ENCODE measurements at regions not wholly inside any gene's neighbourhood (a gene's known extent, or its start where the extent isn't known, plus 50 kb on each side); places are given as distances from the start of the nearest gene placed in this dataset.

GRCh38 chr7:26487780-26488515 lies 196.3 kb downstream of the SNX10 start:
- intact Hi-C loops (cut with micrococcal nuclease): no loop called here

GRCh38 chr7:26489391-26489790 lies 197.7 kb downstream of the SNX10 start:
- intact Hi-C loops (cut with micrococcal nuclease): no loop called here

- intact Hi-C loops (cut with micrococcal nuclease): no loop called here
Measured at GRCh38 chr7:26489906-26490639, 198.4 kb downstream of the SNX10 start.

- intact Hi-C loops (cut with micrococcal nuclease): no loop called here
Measured at GRCh38 chr7:26490640-26491624, 199.3 kb downstream of the SNX10 start.

- intact Hi-C loops (cut with micrococcal nuclease): no loop called here
Measured at GRCh38 chr7:26492816-26493215, 201.2 kb downstream of the SNX10 start.

GRCh38 chr7:26493737-26494428 lies 202.2 kb downstream of the SNX10 start:
- intact Hi-C loops (cut with micrococcal nuclease): no loop called here

- intact Hi-C loops (cut with micrococcal nuclease): no loop called here
Measured at GRCh38 chr7:26495569-26495968, 203.9 kb downstream of the SNX10 start.

- intact Hi-C loops (cut with micrococcal nuclease): no loop called here
Measured at GRCh38 chr7:26497801-26498596, 206.3 kb downstream of the SNX10 start.

GRCh38 chr7:26499315-26499897 lies 207.7 kb downstream of the SNX10 start:
- intact Hi-C loops (cut with micrococcal nuclease): no loop called here

- intact Hi-C loops (cut with micrococcal nuclease): loop anchor here (1.0 to 5.0 kb wide), 5 partner anchors 124 to 608 kb away; no protein-coding TSS in a partner anchor
Measured at GRCh38 chr7:26500749-26501352, 209.2 kb downstream of the SNX10 start.

- intact Hi-C loops (cut with micrococcal nuclease): loop anchor here (5.0 kb wide), 1 partner anchor 427 kb away; no protein-coding TSS in a partner anchor
Measured at GRCh38 chr7:26504411-26505120, 212.9 kb downstream of the SNX10 start.

GRCh38 chr7:26506196-26506595 lies 214.5 kb downstream of the SNX10 start:
- intact Hi-C loops (cut with micrococcal nuclease): no loop called here

- intact Hi-C loops (cut with micrococcal nuclease): no loop called here
Measured at GRCh38 chr7:26507108-26507987, 215.7 kb downstream of the SNX10 start.

- intact Hi-C loops (cut with micrococcal nuclease): no loop called here
Measured at GRCh38 chr7:26508481-26508880, 216.8 kb downstream of the SNX10 start.

GRCh38 chr7:26508917-26509316 lies 217.3 kb downstream of the SNX10 start:
- intact Hi-C loops (cut with micrococcal nuclease): no loop called here

- intact Hi-C loops (cut with micrococcal nuclease): no loop called here
Measured at GRCh38 chr7:26510231-26510957, 218.7 kb downstream of the SNX10 start.

- intact Hi-C loops (cut with micrococcal nuclease): no loop called here
Measured at GRCh38 chr7:26511866-26512265, 220.2 kb downstream of the SNX10 start.

Data from T-helper 1 cell treated with Interleukin-12 subunit alpha and Interleukin-12 subunit beta and Interleukin-4 antibody, amounts not matched to agents 30 ng/mL and 1 ng/mL, for 36 hours (primary cell).